MG63 (cell line): ENCODE measurements at regions not wholly inside any gene's neighbourhood (a gene's known extent, or its start where the extent isn't known, plus 50 kb on each side); places are given as distances from the start of the nearest gene placed in this dataset.

Experiments
- DNase-seq: peaks from one replicate; pipeline ENCODE4 v3.0.0-alpha.2; 2020
- H3K27me3 ChIP-seq: fragments of 250-450 bp; sonication (Bioruptor Pico); 2 replicates; pipeline ENCODE4 v1.5.1; 2020; ENCODE audit warnings: mild to moderate bottlenecking, moderate library complexity
- H3K36me3 ChIP-seq: fragments of 250-450 bp; sonication (Bioruptor Pico); 2 replicates; pipeline ENCODE4 v1.5.1; 2020; ENCODE audit warnings: mild to moderate bottlenecking, moderate library complexity
- H3K4me3 ChIP-seq: fragments of 250-450 bp; sonication (Bioruptor Pico); 2 replicates; pipeline ENCODE4 v1.5.1; 2020; ENCODE audit warnings: mild to moderate bottlenecking, moderate library complexity
- H3K9me3 ChIP-seq: fragments of 250-450 bp; sonication (Bioruptor Pico); 2 replicates; pipeline ENCODE4 v1.5.1; 2020; ENCODE audit warnings: mild to moderate bottlenecking, moderate library complexity

DNA sequence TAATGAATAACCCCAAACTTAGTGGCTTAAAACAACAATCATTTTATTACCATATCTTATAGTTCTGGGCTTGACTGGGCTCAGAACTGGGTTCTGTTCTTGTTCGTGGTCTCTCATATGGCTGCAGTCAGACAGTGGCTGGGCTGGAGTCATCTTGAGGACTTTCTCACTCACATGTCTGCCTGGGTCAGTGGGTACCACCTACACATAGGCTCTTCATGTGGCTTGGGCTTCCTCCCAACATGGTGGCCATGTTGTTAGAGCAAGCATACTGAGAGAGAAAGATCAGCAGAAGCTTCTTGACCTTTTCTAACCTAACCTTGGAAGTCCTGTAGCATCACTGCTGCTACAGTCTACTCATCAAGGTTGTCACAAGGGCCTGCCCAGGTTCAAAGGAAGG, 158.6 kb upstream of the SDK2 start:
- peaks cover 3% of the 10 kb centered on the region for H3K27me3 ChIP-seq
- no peak for DNase-seq
- no peak overlapping the region for H3K4me3 ChIP-seq
- H3K9me3 ChIP-seq = peaks cover 8% of the 10 kb centered on the region
- no peaks in the 10 kb centered on the region for H3K36me3 ChIP-seq

DNA sequence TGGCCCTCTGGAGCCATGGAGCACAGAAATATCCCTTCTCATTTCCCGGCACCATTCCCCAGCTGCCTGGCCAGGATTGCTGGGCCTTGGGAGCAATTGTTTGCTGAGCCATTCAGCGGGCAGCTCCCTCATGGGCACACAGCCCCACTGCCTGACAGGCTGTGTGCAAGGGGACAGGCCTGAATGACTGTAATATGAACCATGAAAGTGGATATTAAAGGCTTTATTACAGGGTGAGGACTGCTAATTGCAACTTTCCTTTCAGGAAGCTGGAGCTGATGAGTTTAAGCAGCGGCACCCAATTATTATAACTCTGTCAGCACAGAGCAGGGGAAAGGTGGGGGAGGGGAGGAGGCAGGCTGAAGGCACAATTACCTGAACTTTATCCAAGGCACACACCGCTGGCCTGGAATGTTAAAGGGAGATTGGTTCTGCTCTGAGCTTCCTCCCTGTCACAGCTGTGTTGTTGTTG, 159.8 kb upstream of the SDK2 start:
- DNase-seq = no peak
- H3K27me3 ChIP-seq = peaks cover 4% of the 10 kb centered on the region

DNA sequence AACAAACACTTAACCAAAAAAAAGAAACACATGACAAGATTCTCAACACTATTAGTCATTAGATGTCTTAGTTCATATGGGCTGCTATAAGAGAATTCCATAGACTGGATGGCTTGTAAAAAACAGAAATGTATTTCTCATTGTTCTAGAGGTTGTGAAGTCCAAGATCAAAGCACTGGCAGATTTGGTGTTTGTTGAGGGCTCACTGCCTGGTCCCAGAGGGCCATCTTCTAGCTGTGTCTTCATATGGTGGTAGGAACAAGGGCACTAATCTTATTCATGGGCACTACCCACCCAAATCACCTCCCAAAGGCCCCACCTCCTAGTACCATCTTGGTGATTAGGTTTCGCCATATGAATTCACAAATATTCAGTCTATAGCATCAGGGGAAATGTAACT, 162.5 kb upstream of the SDK2 start:
- peaks cover 8% of the 10 kb centered on the region for H3K9me3 ChIP-seq
- H3K27me3 ChIP-seq = peaks cover 4% of the 10 kb centered on the region; the same call in 1 of the 2 replicates
- H3K4me3 ChIP-seq = no peak overlapping the region
- no peaks in the 10 kb centered on the region for H3K36me3 ChIP-seq
- no peak for DNase-seq

More for the DNA sequence above, 159.8 kb upstream of the SDK2 start:
- no peaks in the 10 kb centered on the region for H3K36me3 ChIP-seq
- H3K4me3 ChIP-seq = no peak overlapping the region
- H3K9me3 ChIP-seq = peaks cover 8% of the 10 kb centered on the region

DNA sequence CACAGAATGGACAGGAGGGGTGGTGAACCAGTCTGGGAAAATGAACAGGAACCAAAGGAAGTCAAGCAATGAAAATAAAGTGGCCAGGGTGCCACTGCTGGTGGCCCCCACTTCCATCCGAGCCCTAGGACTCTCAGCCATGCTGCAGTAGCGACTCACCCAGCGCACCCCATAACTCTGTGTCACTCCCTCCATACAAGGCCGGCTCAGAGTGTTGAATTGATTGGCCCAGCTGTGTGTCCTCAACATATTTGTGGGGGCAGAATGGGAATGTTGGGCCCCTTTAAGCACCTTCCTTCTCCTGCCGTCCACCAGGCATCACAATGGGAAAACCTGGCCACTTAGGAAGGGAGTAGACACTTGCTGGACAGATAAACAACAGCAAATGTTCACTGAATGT, 169.0 kb upstream of the SDK2 start:
- no peak for DNase-seq
- H3K27me3 ChIP-seq = peaks cover 7% of the 10 kb centered on the region; the same call in 1 of the 2 replicates
- H3K36me3 ChIP-seq = no peaks in the 10 kb centered on the region
- H3K9me3 ChIP-seq = no peaks in the 10 kb centered on the region
- H3K4me3 ChIP-seq = no peak overlapping the region

DNA sequence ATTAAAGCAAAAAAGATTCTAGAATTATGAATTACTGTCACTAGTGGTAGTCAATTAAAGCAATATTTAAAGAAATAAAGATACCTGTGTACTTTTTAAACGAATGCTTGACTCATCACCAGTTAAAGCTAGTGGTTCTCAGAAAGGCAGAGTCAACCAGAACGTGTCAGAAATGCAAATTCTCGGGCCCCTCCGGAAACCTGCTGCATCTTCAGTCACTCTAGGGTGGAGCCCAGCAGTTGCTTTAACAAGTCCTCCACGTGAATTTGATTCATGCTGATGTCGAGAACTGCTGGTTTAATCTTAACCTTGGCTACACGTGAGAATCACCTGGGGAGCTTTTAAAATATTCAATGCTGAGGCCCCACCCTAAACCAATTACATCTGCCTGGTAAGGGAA, 169.8 kb upstream of the SDK2 start:
- Histone ChIP-seq H3K36me3 (no peaks in the 10 kb centered on the region), H3K9me3 (no peaks in the 10 kb centered on the region), H3K4me3 (no peak overlapping the region), H3K27me3 (peaks cover 7% of the 10 kb centered on the region; the same call in 1 of the 2 replicates)
- DNase-seq = no peak

DNA sequence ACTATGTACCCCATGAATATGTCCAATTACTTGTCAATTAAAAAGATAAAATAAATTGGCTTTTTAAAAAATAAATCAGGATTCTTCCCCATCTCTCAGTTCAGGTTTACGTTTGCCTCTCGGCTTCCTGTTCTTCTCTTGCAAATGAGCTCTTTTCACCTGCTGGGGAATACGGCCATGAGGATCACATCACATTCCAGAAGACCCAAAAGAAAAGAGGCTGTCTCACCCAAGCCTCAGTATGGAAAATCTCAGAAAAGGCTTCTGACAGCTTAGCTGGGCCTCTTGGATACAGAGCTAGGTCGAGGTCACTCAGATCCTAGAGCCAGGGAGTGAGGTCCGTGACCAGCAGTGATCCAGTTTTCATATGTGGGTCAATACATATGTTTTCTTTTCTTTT, 171.2 kb upstream of the SDK2 start:
- DNase-seq = no peak
- H3K4me3 ChIP-seq = no peak overlapping the region
- H3K9me3 ChIP-seq = no peaks in the 10 kb centered on the region
- no peaks in the 10 kb centered on the region for H3K36me3 ChIP-seq
- peaks cover 7% of the 10 kb centered on the region; the same call in 1 of the 2 replicates for H3K27me3 ChIP-seq

DNA sequence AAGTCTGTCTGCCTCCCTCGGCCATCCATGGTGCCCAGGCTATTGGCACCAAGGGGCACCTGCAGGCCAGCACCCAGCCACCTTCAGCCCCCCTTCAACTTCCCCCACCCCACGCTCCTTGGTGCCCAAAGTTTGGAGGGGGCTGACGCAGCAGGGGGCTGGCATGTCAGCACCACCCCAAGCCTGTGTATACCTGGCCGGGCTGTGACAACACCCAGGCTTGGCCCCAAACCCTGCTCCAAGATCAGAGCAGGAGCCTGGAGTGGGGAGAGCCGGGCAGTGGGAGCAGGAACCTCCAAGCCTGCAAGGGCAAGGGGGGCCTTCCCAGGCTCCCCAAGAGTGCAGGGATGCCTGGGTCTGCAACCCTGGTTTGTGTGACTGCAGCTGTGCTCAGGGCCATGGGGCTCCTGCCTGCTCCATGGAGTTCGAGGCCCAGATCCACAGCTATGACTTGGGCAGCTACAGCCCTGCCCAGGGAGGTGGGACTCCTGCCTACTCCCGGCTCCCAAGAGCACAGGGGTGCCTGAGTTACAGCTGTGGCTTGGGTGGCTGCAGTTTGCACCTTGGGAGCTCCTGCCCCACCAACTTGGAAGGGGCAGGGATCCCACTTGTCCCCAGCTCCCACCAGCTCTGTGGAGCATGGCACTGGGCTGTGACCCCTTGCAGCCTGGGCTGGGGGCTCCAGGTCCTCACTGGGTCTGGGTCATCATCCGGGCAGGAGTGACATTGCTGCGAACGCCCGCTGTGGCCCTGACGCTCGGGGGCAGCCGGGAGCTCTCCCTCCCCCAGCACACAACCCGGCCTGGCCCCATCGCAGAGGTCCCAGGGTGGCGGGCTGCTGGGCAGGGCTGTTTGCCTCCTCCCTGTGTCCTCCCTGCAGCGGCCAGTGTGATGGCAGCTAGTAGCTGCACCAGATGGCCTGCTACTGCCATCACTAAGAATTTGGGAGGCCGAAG, 175.5 kb upstream of the SDK2 start:
- H3K4me3 ChIP-seq = no peak overlapping the region
- H3K9me3 ChIP-seq = no peaks in the 10 kb centered on the region
- DNase-seq = no peak
- H3K27me3 ChIP-seq = no peaks in the 10 kb centered on the region; the same call in 1 of the 2 replicates
- no peaks in the 10 kb centered on the region for H3K36me3 ChIP-seq

DNA sequence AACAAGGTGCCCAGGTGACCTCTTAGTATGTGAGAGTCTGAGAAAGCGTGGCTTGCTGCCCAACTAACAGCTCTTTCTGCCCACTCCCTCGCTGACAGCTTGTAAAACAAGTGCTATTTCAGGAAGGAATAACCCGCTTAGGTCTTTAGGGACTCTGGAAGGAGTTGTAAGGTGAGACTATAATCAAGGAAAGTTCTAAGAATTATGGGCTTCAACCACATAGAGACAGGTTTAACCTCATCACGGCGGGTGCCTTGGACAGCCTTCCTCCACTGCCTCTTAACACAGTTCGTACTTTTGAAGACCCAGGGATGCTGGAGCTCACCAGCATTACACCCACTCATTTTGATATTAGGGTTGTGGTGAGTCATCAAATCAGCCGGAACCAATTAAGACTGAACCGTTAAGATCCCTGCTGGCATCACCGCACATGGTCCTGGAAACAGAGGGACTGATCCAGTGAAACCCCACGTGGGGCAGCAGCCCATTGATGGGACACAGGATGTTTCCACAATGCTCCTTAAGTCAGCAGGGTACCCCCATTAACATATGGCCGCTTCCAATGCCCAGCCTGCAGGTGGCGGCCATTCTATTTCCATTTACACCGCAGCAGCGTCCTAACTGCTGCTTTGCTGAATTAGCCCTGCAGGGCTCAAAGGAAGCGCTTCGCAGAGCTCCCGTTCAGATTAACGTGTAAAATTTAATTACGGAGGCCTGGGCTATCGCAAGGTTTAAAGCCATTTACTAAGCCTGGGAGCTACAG, 176.6 kb upstream of the SDK2 start:
- Histone ChIP-seq H3K27me3 (no peaks in the 10 kb centered on the region), H3K36me3 (no peaks in the 10 kb centered on the region), H3K9me3 (no peaks in the 10 kb centered on the region), H3K4me3 (no peak overlapping the region)
- DNase-seq = peak; percentile 24

DNA sequence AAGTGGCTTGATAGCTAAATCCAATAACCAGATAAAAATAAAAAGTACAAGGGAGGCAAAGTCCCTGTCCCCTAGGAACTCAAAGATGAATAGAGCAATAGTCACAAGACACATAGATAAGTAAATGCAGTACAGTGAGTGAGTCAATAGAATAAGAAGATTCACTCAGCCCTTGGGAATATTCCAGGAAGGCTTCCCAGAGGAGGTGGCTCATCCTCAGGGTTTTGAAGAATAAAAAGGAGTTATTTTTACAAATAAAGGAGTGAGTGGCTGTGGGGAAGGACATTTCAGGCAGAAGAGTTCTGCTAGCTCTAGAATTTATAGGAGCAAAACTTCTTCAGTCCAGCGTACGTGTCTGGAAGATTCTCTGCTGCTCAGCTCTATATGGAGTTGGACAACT, 177.4 kb upstream of the SDK2 start:
- H3K9me3 ChIP-seq = no peaks in the 10 kb centered on the region
- no peaks in the 10 kb centered on the region for H3K27me3 ChIP-seq
- H3K4me3 ChIP-seq = no peak overlapping the region
- no peaks in the 10 kb centered on the region for H3K36me3 ChIP-seq
- DNase-seq = no peak

DNA sequence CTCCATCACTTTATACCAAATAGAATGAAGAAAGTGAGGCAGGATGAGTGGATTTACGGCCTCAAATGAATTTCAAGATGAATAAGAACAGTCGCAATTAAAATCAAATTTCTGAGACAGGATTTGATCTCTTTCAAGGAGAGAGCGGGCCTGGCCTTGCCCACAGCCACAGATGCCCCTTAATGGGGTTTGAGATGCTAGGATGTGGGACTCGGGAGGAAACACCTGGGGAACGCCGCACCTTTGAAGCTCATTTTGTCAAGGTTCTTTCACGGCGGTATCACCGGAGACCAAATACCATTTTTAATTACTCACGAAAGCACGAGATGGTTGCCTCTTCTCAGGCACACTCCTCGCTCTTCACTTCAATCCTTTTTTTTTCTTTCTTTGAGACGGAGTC, 178.1 kb upstream of the SDK2 start:
- no peak for DNase-seq
- Histone ChIP-seq H3K36me3 (no peaks in the 10 kb centered on the region), H3K27me3 (no peaks in the 10 kb centered on the region), H3K9me3 (no peaks in the 10 kb centered on the region), H3K4me3 (no peak overlapping the region)

DNA sequence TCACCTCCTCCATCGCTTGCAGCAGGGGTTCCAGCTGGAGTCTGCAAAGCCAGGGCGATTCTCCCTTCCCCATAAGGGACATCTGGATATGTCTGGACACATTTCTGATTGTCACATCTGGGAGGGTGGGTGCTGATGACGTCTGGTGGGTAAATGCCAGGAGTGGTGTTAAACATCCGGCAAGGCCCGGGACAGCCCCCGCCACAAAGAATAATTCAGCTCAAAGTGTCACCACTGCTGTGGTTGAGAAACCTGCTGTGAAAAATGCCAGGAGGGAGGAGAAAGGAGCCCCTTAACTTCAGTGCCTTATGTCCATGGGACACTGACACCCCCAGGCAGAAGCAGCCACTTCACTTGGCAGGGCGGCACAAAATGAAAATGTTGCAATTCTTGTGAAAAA, 179.4 kb upstream of the SDK2 start:
- no peak overlapping the region for H3K4me3 ChIP-seq
- H3K9me3 ChIP-seq = no peaks in the 10 kb centered on the region
- H3K36me3 ChIP-seq = no peaks in the 10 kb centered on the region
- DNase-seq = no peak
- H3K27me3 ChIP-seq = no peaks in the 10 kb centered on the region

DNA sequence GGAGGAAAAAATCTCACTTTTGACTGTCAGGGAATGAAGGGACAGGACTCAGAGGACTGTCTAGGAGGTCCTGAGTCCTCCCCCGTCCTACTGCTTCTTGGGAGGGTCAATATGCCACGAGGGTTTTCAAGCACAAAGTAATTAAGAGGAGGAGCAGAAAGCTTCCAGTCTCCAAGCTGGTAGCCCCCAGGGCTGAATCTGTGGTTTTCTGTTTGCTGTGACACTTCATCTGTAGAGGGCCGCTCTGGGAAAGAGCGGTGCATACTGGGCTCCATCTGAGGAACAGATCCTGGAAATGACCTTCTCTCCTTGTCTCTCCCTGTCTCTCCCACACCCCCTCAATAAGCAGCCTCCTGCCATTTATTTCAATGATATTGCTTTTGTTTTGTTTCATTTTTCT, 180.1 kb upstream of the SDK2 start:
- H3K4me3 ChIP-seq = no peak overlapping the region
- no peaks in the 10 kb centered on the region for H3K36me3 ChIP-seq
- no peak for DNase-seq
- H3K27me3 ChIP-seq = no peaks in the 10 kb centered on the region
- no peaks in the 10 kb centered on the region for H3K9me3 ChIP-seq

DNA sequence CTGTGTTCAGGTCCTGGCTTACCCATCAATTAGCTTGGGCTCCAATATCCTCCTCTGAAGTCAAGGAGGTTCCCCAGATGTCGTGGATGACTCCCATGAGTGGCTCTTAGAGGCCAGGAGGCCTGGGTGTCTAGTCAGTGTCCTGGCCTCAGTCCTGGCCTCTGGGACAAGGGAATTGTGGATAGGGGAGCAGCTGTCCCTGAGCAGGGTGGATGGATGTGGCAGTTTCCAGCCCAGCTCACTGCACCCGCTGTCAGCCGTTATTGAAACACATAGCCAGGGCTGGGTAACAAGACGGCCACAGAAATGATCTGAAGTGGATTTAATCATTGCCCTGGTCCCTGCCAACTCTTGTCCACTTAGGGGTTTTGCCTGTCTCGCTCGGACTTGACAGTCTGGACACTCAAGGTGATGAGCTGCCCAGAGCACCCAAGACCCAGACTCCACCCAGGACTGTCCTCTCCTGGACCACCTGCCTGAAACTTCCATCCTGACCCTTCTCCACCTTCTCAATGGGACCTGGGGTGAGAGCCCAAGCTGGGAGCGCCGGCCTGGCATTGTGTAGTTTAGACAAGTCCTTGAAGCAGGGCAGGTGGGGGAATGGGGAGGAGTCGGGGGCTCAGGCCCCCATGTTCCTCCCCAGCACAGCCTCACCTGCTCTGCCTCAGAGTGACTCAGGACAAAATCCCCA, 182.1 kb upstream of the SDK2 start:
- Histone ChIP-seq H3K4me3 (no peak overlapping the region), H3K9me3 (no peaks in the 10 kb centered on the region)
- no peak for DNase-seq

DNA sequence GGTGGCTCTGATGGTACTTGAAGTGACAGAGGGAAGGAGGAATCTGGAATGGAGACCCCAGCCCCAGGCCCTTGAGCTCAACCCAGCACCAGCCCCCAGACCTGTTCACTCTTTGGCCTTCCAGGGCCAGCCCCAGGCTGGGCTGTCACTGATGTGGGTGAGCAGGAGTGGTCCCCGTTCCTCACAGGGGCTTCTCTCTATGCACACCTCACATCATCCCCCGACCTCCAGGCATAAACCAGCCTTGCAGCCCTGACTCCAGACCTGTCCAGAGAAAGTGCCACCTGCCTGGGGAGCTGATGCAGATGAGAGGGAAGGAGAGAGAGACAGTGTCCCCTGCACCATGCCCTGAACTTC, 182.6 kb upstream of the SDK2 start:
- no peak for DNase-seq
- H3K4me3 ChIP-seq = no peak overlapping the region
- H3K27me3 ChIP-seq = no peaks in the 10 kb centered on the region; the same call in 1 of the 2 replicates
- H3K36me3 ChIP-seq = no peaks in the 10 kb centered on the region
- H3K9me3 ChIP-seq = no peaks in the 10 kb centered on the region

More for the DNA sequence above, 182.1 kb upstream of the SDK2 start:
- H3K36me3 ChIP-seq = no peaks in the 10 kb centered on the region
- H3K27me3 ChIP-seq = no peaks in the 10 kb centered on the region; the same call in 1 of the 2 replicates

DNA sequence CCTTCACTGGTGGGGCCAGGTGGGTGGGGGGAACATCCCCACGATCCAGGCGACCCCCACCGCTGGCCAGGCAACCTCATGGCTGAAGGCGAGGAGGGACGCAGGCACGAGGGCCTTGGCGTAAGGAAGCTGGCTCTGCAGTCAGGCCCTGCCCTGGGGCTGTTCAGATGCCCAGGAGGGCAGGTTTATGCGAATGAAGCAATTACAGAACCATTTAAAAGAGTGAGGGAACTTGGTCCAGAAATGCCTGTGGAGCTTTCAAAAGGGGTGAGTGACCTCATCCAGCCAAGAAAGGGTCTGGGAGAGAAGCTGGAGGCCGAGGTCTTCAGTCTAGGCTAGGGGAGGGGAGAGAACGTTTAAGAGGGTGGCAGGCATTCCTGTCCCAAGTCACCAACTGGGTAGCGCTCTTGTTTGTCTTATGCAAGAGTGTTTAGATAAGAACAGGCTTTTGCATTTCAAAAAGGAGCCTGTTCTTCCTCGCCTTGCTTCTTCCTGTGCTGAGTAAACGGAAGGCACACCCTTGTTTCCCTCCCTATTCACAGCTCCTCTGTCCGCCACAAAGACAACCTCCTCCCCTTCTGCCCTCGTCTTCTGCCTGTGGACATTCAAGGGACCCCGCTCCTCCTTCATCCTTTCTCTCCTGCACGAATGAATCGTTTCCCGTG, 183.5 kb upstream of the SDK2 start:
- H3K9me3 ChIP-seq = no peaks in the 10 kb centered on the region
- no peaks in the 10 kb centered on the region for H3K36me3 ChIP-seq
- DNase-seq = no peak
- H3K27me3 ChIP-seq = peaks cover 3% of the 10 kb centered on the region; the same call in 1 of the 2 replicates
- H3K4me3 ChIP-seq = no peak overlapping the region

DNA sequence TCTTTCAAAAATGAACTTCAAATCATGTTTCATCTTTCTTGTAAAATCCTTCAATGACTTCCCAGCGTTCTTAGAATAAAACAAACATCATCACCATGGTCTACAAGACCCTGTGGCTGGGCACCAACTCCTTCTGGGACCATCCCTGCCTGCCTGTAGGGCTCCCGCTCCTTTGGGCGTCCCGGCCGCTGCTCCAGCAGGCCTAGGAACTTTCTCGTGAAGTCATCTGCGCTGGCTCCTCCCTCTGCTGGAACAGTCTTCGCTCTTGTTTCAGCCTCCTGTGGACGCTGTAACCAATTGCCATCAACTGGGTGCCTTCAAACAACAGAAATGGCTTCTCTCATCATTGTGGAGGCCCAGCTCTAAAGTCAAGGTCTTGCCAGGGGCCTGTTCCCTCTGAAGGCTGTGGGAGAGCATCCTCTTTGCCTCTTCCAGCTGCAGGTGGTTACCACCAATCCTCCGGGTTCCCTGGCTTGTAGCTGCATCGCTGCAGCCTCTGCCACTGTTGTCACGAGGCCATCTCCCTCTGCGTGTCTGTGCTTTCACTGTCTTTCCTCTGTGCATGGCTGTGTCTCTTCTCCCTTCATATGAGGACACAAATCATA, 185.5 kb upstream of the SDK2 start:
- Histone ChIP-seq H3K4me3 (no peak overlapping the region), H3K27me3 (peaks cover 17% of the 10 kb centered on the region), H3K9me3 (no peaks in the 10 kb centered on the region), H3K36me3 (no peaks in the 10 kb centered on the region)
- no peak for DNase-seq
